ENCODE measurements at regions not wholly inside any gene's neighbourhood (a gene's known extent, or its start where the extent isn't known, plus 50 kb on each side); places are given as distances from the start of the nearest gene placed in this dataset.
A peak's percentile ranks its signal among the peaks of the same experiment; 100 is the strongest.

- peak in 1 of 2 donors; percentile 24 for TF ChIP-seq CTCF (conservative IDR thresholded peaks at IDR 0.05 in 1 of 2, IDR thresholded peaks at IDR 0.05 in 1 of 2; ENCODE audit: low read depth in 1 of 2, low read length in 2 of 2)
- no peak for TF ChIP-seq EZH2 (IDR thresholded peaks at IDR 0.05; ENCODE audit: low read length, missing control alignments)
Measured at GRCh38 chr3:162777118-162777517, 1280.5 kb downstream of the OTOL1 start.
